Thyroid gland (tissue), 4 donors: ENCODE measurements at regions not wholly inside any gene's neighbourhood (a gene's known extent, or its start where the extent isn't known, plus 50 kb on each side); places are given as distances from the start of the nearest gene placed in this dataset.

Experiments used
- DNase-seq, 2 donors: peaks; one replicate each; pipeline ENCODE4 v3.0.0-alpha.2; 2019
- H3K27ac ChIP-seq, 3 donors: fragments of 200-600 bp; sonication (generic); 1 replicate in 2 of 3; 2 replicates in 1 of 3; pipeline ENCODE4 v1.5.1; 2016 to 2019; ENCODE audit warnings: mild to moderate bottlenecking in 1 of 3, moderate library complexity in 1 of 3
- H3K27me3 ChIP-seq: fragments of 200-600 bp; sonication (generic); one replicate; pipeline ENCODE4 v1.5.1; 2019
- H3K36me3 ChIP-seq, 2 donors: fragments of 200-600 bp; sonication (generic); one replicate each; pipeline ENCODE4 v1.5.1; 2016 to 2019
- H3K4me1 ChIP-seq, 2 donors: fragments of 200-600 bp; sonication (generic); one replicate each; pipeline ENCODE4 v1.5.1; 2017 to 2019
- H3K4me3 ChIP-seq, 3 donors: fragments of 200-600 bp; sonication (generic); replicated peaks in 1 of 3; 1 replicate in 2 of 3; 2 replicates in 1 of 3; pipeline ENCODE4 v1.5.1; 2016; ENCODE audit warnings: mild to moderate bottlenecking in 1 of 3
- H3K9me3 ChIP-seq: fragments of 200-600 bp; sonication (generic); one replicate; pipeline ENCODE4 v1.5.1; 2017
- POLR2A ChIP-seq, 2 donors: fragments of 450-650 bp; IDR thresholded peaks; one replicate each; pipeline ENCODE4 v1.6.1; 2017; ENCODE audit warnings: antibody characterized with exemption in 2 of 2, mild to moderate bottlenecking in 2 of 2, moderate library complexity in 1 of 2
- WGBS, 2 donors: methylation state at CpG; one replicate each; pipeline ENCODE4 v1.1.5; 2017; 5-methylcytosine and 5-hydroxymethylcytosine counted together
- intact Hi-C: fragments of 100-400 bp; cut with DNase I; formaldehyde crosslinking; loops from one replicate; pipeline ENCODE4 v1.15.1; 2023
- TF ChIP-seq, protein P1 (sequence below), 6 experiments: fragments of 200-600 bp in 3 of 6; fragments of 450-650 bp in 3 of 6; sonication (generic) in 3 of 6; IDR thresholded peaks; one replicate each; pipeline ENCODE4 v1.5.1; 2016 to 2019; ENCODE audit warnings: antibody characterized with exemption in 6 of 6, mild to moderate bottlenecking in 2 of 6, inconsistent platforms in 1 of 6, moderate library complexity in 1 of 6

GRCh38 chr1:157240495-157241184 lies 102.4 kb upstream of the ETV3 start:
- Histone ChIP-seq H3K27ac (no peak overlapping the region), H3K4me3 (no peak overlapping the region), H3K27me3 (no peaks in the 10 kb centered on the region), H3K4me1 (no peaks in the 10 kb centered on the region), H3K36me3 (no peaks in the 10 kb centered on the region), H3K9me3 (no peaks in the 10 kb centered on the region)
- WGBS, 2 donors, result 59 to 71% methylated on average over 7 of the region's 7 CpGs
- no peak for TF ChIP-seq POLR2A (IDR thresholded peaks at IDR 0.05)
- TF ChIP-seq, protein P1, sequence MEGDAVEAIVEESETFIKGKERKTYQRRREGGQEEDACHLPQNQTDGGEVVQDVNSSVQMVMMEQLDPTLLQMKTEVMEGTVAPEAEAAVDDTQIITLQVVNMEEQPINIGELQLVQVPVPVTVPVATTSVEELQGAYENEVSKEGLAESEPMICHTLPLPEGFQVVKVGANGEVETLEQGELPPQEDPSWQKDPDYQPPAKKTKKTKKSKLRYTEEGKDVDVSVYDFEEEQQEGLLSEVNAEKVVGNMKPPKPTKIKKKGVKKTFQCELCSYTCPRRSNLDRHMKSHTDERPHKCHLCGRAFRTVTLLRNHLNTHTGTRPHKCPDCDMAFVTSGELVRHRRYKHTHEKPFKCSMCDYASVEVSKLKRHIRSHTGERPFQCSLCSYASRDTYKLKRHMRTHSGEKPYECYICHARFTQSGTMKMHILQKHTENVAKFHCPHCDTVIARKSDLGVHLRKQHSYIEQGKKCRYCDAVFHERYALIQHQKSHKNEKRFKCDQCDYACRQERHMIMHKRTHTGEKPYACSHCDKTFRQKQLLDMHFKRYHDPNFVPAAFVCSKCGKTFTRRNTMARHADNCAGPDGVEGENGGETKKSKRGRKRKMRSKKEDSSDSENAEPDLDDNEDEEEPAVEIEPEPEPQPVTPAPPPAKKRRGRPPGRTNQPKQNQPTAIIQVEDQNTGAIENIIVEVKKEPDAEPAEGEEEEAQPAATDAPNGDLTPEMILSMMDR (IDR thresholded peaks at IDR 0.05), result no peak
- intact Hi-C loops, result no loop called here
- DNase-seq, result peak; percentile 5 to 7

- no peak overlapping the region for H3K27ac ChIP-seq
- H3K9me3 ChIP-seq, result no peaks in the 10 kb centered on the region
- H3K4me1 ChIP-seq, result no peaks in the 10 kb centered on the region
- no peaks in the 10 kb centered on the region for H3K27me3 ChIP-seq
- no peaks in the 10 kb centered on the region for H3K36me3 ChIP-seq
- intact Hi-C loops, result no loop called here
- H3K4me3 ChIP-seq, result no peak overlapping the region
- DNase-seq, result no peak
- TF ChIP-seq, protein P1 (IDR thresholded peaks at IDR 0.05), result no peak
- TF ChIP-seq POLR2A (IDR thresholded peaks at IDR 0.05), result no peak
Measured at GRCh38 chr1:157239936-157240335, 101.7 kb upstream of the ETV3 start.

DNA sequence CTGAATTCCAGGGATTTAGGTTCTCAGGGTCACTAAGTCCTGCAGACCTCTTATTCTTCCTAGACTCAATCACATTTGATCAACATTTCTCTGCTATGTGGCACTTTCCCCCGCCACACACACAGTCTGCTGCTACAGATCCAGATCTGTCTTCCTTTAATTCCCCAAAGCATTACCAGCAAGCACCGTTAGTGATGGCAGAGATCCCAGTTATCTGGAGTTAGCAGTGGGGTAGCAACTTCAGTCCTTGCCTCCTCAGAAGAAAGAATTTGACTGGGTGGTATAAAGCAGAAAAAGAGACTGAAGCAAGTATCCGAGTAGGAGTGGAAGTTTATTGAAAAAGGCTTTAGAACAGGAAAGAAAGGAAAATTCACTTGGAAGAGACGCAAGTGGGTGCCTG lies 100.4 kb upstream of the ETV3 start:
- intact Hi-C loops, result no loop called here
- WGBS, 2 donors, result 74 to 77% methylated on average over 4 of the region's 4 CpGs
- Histone ChIP-seq H3K27ac (no peak overlapping the region), H3K27me3 (no peaks in the 10 kb centered on the region), H3K9me3 (no peaks in the 10 kb centered on the region), H3K4me3 (no peak overlapping the region), H3K36me3 (no peaks in the 10 kb centered on the region), H3K4me1 (no peaks in the 10 kb centered on the region)
- no peak for TF ChIP-seq POLR2A (IDR thresholded peaks at IDR 0.05)
- TF ChIP-seq, protein P1 (IDR thresholded peaks at IDR 0.05), result no peak
- DNase-seq, result no peak

DNA sequence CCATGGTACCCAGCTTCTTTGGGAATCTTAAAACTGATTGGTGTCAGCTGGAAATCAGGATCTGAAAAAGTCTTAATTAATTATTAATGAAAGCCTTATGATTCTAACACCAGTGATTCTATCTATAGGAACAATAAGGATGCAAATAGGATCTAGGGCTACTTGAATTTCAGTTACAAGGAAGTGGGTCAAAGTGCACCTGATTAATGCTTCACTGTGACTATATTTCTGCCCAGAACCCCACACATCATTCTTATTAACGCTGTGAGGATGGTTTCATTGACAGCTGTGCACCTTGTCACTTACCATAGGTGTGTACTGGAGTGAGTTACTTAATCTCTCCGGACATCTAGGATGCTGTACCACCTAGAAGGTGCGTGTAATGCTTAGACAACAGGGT lies 99.8 kb upstream of the ETV3 start:
- Histone ChIP-seq H3K36me3 (no peaks in the 10 kb centered on the region), H3K4me3 (no peak overlapping the region), H3K27ac (no peak overlapping the region), H3K4me1 (no peaks in the 10 kb centered on the region), H3K9me3 (no peaks in the 10 kb centered on the region), H3K27me3 (no peaks in the 10 kb centered on the region)
- DNase-seq, result no peak
- WGBS, 2 donors, result 88 to 95% methylated on average over 3 of the region's 3 CpGs
- intact Hi-C loops, result no loop called here
- TF ChIP-seq, protein P1 (IDR thresholded peaks at IDR 0.05), result no peak
- no peak for TF ChIP-seq POLR2A (IDR thresholded peaks at IDR 0.05)

- DNase-seq, result no peak
- H3K4me3 ChIP-seq, result no peak overlapping the region
- intact Hi-C loops, result no loop called here
- no peaks in the 10 kb centered on the region for H3K36me3 ChIP-seq
- no peaks in the 10 kb centered on the region for H3K27me3 ChIP-seq
- WGBS, 2 donors, result 80 to 81% methylated on average over 4 of the region's 4 CpGs
- TF ChIP-seq POLR2A (IDR thresholded peaks at IDR 0.05), result no peak
- TF ChIP-seq, protein P1 (IDR thresholded peaks at IDR 0.05), result no peak
- no peaks in the 10 kb centered on the region for H3K9me3 ChIP-seq
- no peak overlapping the region for H3K27ac ChIP-seq
- no peaks in the 10 kb centered on the region for H3K4me1 ChIP-seq
Measured at GRCh38 chr1:157237522-157237921, 99.3 kb upstream of the ETV3 start.
